ENCODE measurements at regions not wholly inside any gene's neighbourhood (a gene's known extent, or its start where the extent isn't known, plus 50 kb on each side); places are given as distances from the start of the nearest gene placed in this dataset.

- Histone ChIP-seq H3K4me3 (ENCODE audit: insufficient read length, low read depth) (no peak overlapping the region), H3K4me1 (ENCODE audit: insufficient read depth, insufficient read length) (no peaks in the 10 kb centered on the region), H3K9me3 (ENCODE audit: insufficient read depth, low read length) (no peaks in the 10 kb centered on the region), H3K36me3 (ENCODE audit: insufficient read depth, insufficient read length, low read length) (no peaks in the 10 kb centered on the region), H3K27me3 (ENCODE audit: insufficient read depth, insufficient read length) (no peaks in the 10 kb centered on the region), H3K9ac (ENCODE audit: insufficient read length, low read depth) (no peak overlapping the region)
- no peak for TF ChIP-seq YY1 (IDR thresholded peaks at IDR 0.05; ENCODE audit: insufficient read depth, insufficient read length)
- no peak for TF ChIP-seq SUZ12 (IDR thresholded peaks at IDR 0.05; ENCODE audit: extremely low read depth, insufficient read depth, insufficient read length)
- no peak for TF ChIP-seq ZNF274 (IDR thresholded peaks at IDR 0.05; ENCODE audit: low read depth, low read length)
- no peak for DNase-seq (ENCODE audit: low read depth, low spot score)
These were observed 284.1 kb upstream of the PRKCQ start for GRCh38 chr10:6864142-6864541.

DNA sequence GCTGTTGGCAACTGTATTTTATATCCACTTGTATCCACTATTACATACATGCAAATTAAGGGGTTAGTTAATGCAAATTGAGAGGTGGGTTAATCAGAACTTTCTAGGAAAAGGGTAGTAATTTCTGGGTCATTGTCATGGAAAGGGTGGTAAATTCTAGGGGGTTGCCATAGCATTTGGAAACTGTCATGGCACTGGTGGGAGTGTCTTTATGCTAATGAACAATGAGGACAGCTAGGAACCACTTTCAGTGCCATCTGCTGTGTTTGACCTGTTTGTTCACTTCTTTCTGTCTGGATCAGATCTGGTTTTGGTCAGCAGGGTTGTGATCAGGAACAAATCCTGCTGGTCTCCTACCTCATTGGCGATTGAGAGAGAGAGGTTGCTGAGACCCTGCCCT is 283.3 kb upstream of the PRKCQ start:
- Histone ChIP-seq H3K36me3 (ENCODE audit: insufficient read depth, insufficient read length, low read length) (no peaks in the 10 kb centered on the region), H3K9ac (ENCODE audit: insufficient read length, low read depth) (no peak overlapping the region), H3K27me3 (ENCODE audit: insufficient read depth, insufficient read length) (no peaks in the 10 kb centered on the region), H3K4me1 (ENCODE audit: insufficient read depth, insufficient read length) (no peaks in the 10 kb centered on the region), H3K9me3 (ENCODE audit: insufficient read depth, low read length) (no peaks in the 10 kb centered on the region), H3K4me3 (ENCODE audit: insufficient read length, low read depth) (no peak overlapping the region)
- no peak for DNase-seq (ENCODE audit: low read depth, low spot score)
- TF ChIP-seq YY1 (IDR thresholded peaks at IDR 0.05; ENCODE audit: insufficient read depth, insufficient read length) (no peak), ZNF274 (IDR thresholded peaks at IDR 0.05; ENCODE audit: low read depth, low read length) (no peak), SUZ12 (IDR thresholded peaks at IDR 0.05; ENCODE audit: extremely low read depth, insufficient read depth, insufficient read length) (no peak)

GRCh38 chr10:6850452-6850851 is 270.4 kb upstream of the PRKCQ start:
- no peak overlapping the region for H3K4me3 ChIP-seq (ENCODE audit: insufficient read length, low read depth)
- H3K36me3 ChIP-seq (ENCODE audit: insufficient read depth, insufficient read length, low read length) = no peaks in the 10 kb centered on the region
- H3K4me1 ChIP-seq (ENCODE audit: insufficient read depth, insufficient read length) = no peaks in the 10 kb centered on the region
- no peaks in the 10 kb centered on the region for H3K27me3 ChIP-seq (ENCODE audit: insufficient read depth, insufficient read length)
- DNase-seq (ENCODE audit: low read depth, low spot score) = no peak
- no peak overlapping the region for H3K9ac ChIP-seq (ENCODE audit: insufficient read length, low read depth)
- TF ChIP-seq ZNF274 (IDR thresholded peaks at IDR 0.05; ENCODE audit: low read depth, low read length) (no peak), YY1 (IDR thresholded peaks at IDR 0.05; ENCODE audit: insufficient read depth, insufficient read length) (no peak), SUZ12 (IDR thresholded peaks at IDR 0.05; ENCODE audit: extremely low read depth, insufficient read depth, insufficient read length) (no peak)
- H3K9me3 ChIP-seq (ENCODE audit: insufficient read depth, low read length) = 0 out of 2 replicates have a peak, but pooled peaks cover 3% of the 10 kb centered on the region

DNA sequence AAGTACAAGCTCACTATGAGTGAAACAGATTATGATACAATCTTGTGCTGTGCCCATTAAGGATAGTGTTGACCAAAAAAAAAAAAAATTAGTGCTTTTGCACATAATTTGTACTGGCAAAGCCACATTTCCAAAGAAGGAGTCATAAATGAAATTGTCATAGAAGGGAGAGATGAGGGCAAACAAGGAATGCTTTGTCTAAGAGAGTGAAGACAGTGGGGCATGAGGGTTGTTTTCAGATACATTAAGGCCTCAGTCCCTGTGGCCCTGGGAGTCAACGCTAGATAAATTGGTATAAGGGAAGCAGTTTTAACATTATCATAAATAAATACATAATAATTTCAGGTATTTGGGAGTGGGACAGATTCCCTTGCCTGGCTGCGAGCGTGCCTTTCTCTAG is 267.5 kb upstream of the PRKCQ start:
- DNase-seq (ENCODE audit: low read depth, low spot score) = no peak
- Histone ChIP-seq H3K9ac (ENCODE audit: insufficient read length, low read depth) (no peak overlapping the region), H3K9me3 (ENCODE audit: insufficient read depth, low read length) (peaks cover 24% of the 10 kb centered on the region), H3K4me3 (ENCODE audit: insufficient read length, low read depth) (no peak overlapping the region), H3K27me3 (ENCODE audit: insufficient read depth, insufficient read length) (no peaks in the 10 kb centered on the region), H3K4me1 (ENCODE audit: insufficient read depth, insufficient read length) (no peaks in the 10 kb centered on the region), H3K36me3 (ENCODE audit: insufficient read depth, insufficient read length, low read length) (no peaks in the 10 kb centered on the region)
- TF ChIP-seq ZNF274 (IDR thresholded peaks at IDR 0.05; ENCODE audit: low read depth, low read length) (no peak), YY1 (IDR thresholded peaks at IDR 0.05; ENCODE audit: insufficient read depth, insufficient read length) (no peak), SUZ12 (IDR thresholded peaks at IDR 0.05; ENCODE audit: extremely low read depth, insufficient read depth, insufficient read length) (no peak)

- H3K4me1 ChIP-seq (ENCODE audit: insufficient read depth, insufficient read length) = no peaks in the 10 kb centered on the region
- no peaks in the 10 kb centered on the region for H3K36me3 ChIP-seq (ENCODE audit: insufficient read depth, insufficient read length, low read length)
- H3K9me3 ChIP-seq (ENCODE audit: insufficient read depth, low read length) = peaks cover 31% of the 10 kb centered on the region
- TF ChIP-seq ZNF274 (IDR thresholded peaks at IDR 0.05; ENCODE audit: low read depth, low read length) (no peak), SUZ12 (IDR thresholded peaks at IDR 0.05; ENCODE audit: extremely low read depth, insufficient read depth, insufficient read length) (no peak), YY1 (IDR thresholded peaks at IDR 0.05; ENCODE audit: insufficient read depth, insufficient read length) (no peak)
- H3K9ac ChIP-seq (ENCODE audit: insufficient read length, low read depth) = no peak overlapping the region
- DNase-seq (ENCODE audit: low read depth, low spot score) = no peak
- no peak overlapping the region for H3K4me3 ChIP-seq (ENCODE audit: insufficient read length, low read depth)
- H3K27me3 ChIP-seq (ENCODE audit: insufficient read depth, insufficient read length) = no peaks in the 10 kb centered on the region
These were observed 264.0 kb upstream of the PRKCQ start for GRCh38 chr10:6843894-6844650.

DNA sequence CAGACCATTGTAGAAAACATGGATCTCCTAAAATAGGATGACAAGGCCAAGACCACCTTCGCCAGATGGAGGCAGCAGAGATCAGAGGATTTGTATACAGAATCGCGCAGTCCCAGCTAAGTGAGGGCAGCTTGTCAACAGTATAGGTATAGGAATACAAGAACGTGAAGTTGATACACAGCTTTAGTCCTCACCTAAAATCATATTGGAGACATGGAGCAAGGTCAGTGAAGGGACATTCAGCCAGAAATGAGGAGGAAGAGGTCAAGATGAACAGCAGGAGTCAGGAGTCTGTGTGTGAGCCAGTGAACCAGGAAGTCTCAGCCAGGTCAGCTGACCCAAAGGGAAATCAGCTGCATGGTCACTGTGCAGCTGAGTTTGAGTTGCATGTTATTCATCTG is 263.4 kb upstream of the PRKCQ start:
- no peak for DNase-seq (ENCODE audit: low read depth, low spot score)
- TF ChIP-seq ZNF274 (IDR thresholded peaks at IDR 0.05; ENCODE audit: low read depth, low read length) (no peak), YY1 (IDR thresholded peaks at IDR 0.05; ENCODE audit: insufficient read depth, insufficient read length) (no peak), SUZ12 (IDR thresholded peaks at IDR 0.05; ENCODE audit: extremely low read depth, insufficient read depth, insufficient read length) (no peak)
- Histone ChIP-seq H3K27me3 (ENCODE audit: insufficient read depth, insufficient read length) (no peaks in the 10 kb centered on the region), H3K4me1 (ENCODE audit: insufficient read depth, insufficient read length) (no peaks in the 10 kb centered on the region), H3K9ac (ENCODE audit: insufficient read length, low read depth) (no peak overlapping the region), H3K36me3 (ENCODE audit: insufficient read depth, insufficient read length, low read length) (no peaks in the 10 kb centered on the region), H3K4me3 (ENCODE audit: insufficient read length, low read depth) (no peak overlapping the region), H3K9me3 (ENCODE audit: insufficient read depth, low read length) (peaks cover 31% of the 10 kb centered on the region)

DNA sequence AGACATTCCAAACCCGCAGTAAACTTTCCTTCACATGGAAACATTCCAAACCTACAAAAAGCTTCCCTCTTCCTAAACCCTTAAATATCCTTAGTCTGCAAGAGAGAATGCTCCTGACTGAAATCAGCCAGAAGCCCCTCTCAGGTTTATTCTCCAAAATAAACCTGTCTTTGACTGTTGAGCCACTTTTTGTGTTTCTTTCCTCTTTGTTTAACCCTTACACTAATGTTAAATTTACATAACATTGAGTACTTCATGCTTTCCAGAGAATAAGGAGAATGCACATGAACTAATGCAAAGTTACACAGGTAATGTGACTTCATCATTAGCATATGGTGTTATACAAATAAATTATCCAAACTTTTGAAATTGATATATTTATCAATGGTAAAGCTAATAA is 262.6 kb upstream of the PRKCQ start:
- H3K9ac ChIP-seq (ENCODE audit: insufficient read length, low read depth) = no peak overlapping the region
- H3K4me1 ChIP-seq (ENCODE audit: insufficient read depth, insufficient read length) = no peaks in the 10 kb centered on the region
- H3K36me3 ChIP-seq (ENCODE audit: insufficient read depth, insufficient read length, low read length) = no peaks in the 10 kb centered on the region
- H3K27me3 ChIP-seq (ENCODE audit: insufficient read depth, insufficient read length) = no peaks in the 10 kb centered on the region
- H3K4me3 ChIP-seq (ENCODE audit: insufficient read length, low read depth) = no peak overlapping the region
- H3K9me3 ChIP-seq (ENCODE audit: insufficient read depth, low read length) = peaks cover 31% of the 10 kb centered on the region
- TF ChIP-seq ZNF274 (IDR thresholded peaks at IDR 0.05; ENCODE audit: low read depth, low read length) = no peak
- no peak for TF ChIP-seq SUZ12 (IDR thresholded peaks at IDR 0.05; ENCODE audit: extremely low read depth, insufficient read depth, insufficient read length)
- no peak for TF ChIP-seq YY1 (IDR thresholded peaks at IDR 0.05; ENCODE audit: insufficient read depth, insufficient read length)
- no peak for DNase-seq (ENCODE audit: low read depth, low spot score)

Measured in NT2/D1 (cell line).